OCI-M2 (cell line): ENCODE measurements at regions not wholly inside any gene's neighbourhood (a gene's known extent, or its start where the extent isn't known, plus 50 kb on each side); places are given as distances from the start of the nearest gene placed in this dataset.

Source experiments
- DNase-seq: peaks from one replicate; lab custom pipeline; 2025; ENCODE audit not compliant: unreplicated experiment; lab: John Stamatoyannopoulos, UW

- no peak for DNase-seq
Measured at GRCh38 chr2:144084114-144084661, 435.7 kb downstream of the ZEB2 start.

GRCh38 chr2:144083211-144083610 is 436.7 kb downstream of the ZEB2 start:
- no peak for DNase-seq

GRCh38 chr2:144082777-144083176 is 437.1 kb downstream of the ZEB2 start:
- no peak for DNase-seq

GRCh38 chr2:144082327-144082726 is 437.6 kb downstream of the ZEB2 start:
- DNase-seq: no peak

GRCh38 chr2:144081272-144081671 is 438.6 kb downstream of the ZEB2 start:
- DNase-seq: no peak

GRCh38 chr2:144079803-144080202 is 440.1 kb downstream of the ZEB2 start:
- no peak for DNase-seq

- DNase-seq: no peak
Measured at GRCh38 chr2:144078802-144079724, 440.9 kb downstream of the ZEB2 start.

- DNase-seq: no peak
Measured at GRCh38 chr2:144078106-144078505, 441.8 kb downstream of the ZEB2 start.

- DNase-seq: no peak
Measured at GRCh38 chr2:144074450-144074849, 445.5 kb downstream of the ZEB2 start.

- DNase-seq: no peak
Measured at GRCh38 chr2:144071461-144071860, 448.5 kb downstream of the ZEB2 start.

- no peak for DNase-seq
Measured at GRCh38 chr2:144067506-144067905, 452.4 kb downstream of the ZEB2 start.

GRCh38 chr2:144063602-144064001 is 456.3 kb downstream of the ZEB2 start:
- DNase-seq: no peak

GRCh38 chr2:144054911-144055310 is 465.0 kb downstream of the ZEB2 start:
- no peak for DNase-seq

GRCh38 chr2:144052083-144052482 is 467.8 kb downstream of the ZEB2 start:
- DNase-seq: no peak

GRCh38 chr2:144049137-144049536 is 470.8 kb downstream of the ZEB2 start:
- no peak for DNase-seq

GRCh38 chr2:144048631-144049060 is 471.3 kb downstream of the ZEB2 start:
- DNase-seq: no peak

GRCh38 chr2:144042751-144043150 is 477.2 kb downstream of the ZEB2 start:
- no peak for DNase-seq

GRCh38 chr2:144041612-144042011 is 478.3 kb downstream of the ZEB2 start:
- no peak for DNase-seq

- no peak for DNase-seq
Measured at GRCh38 chr2:144040834-144041233, 479.1 kb downstream of the ZEB2 start.

GRCh38 chr2:144032566-144032965 is 487.4 kb downstream of the ZEB2 start:
- no peak for DNase-seq

GRCh38 chr2:144030791-144031190 is 489.1 kb downstream of the ZEB2 start:
- DNase-seq: no peak

GRCh38 chr2:144027593-144027992 is 492.3 kb downstream of the ZEB2 start:
- no peak for DNase-seq
